AG04450 (cell line): ENCODE measurements at regions not wholly inside any gene's neighbourhood (a gene's known extent, or its start where the extent isn't known, plus 50 kb on each side); places are given as distances from the start of the nearest gene placed in this dataset.
"Not testable (repeated sequence)": the region's sequence is repeated elsewhere in the genome, so short reads cannot be mapped to it uniquely, and the experiment has no call there.

ENCODE experiments used
- CTCF ChIA-PET: fragments of 300-600, 350-600 bp; formaldehyde crosslinking; extraction: SDS; loops from one replicate; lab custom pipeline; 2022; ENCODE audit warnings: antibody characterized with exemption, inconsistent platforms; lab: Charles Lee
- POLR2A ChIA-PET: fragments of 350-600 bp; formaldehyde crosslinking; extraction: SDS; loops from one replicate; lab custom pipeline; 2021; ENCODE audit warnings: antibody characterized with exemption, inconsistent platforms; lab: Yijun Ruan, JAX
- DNase-seq: peaks from one replicate; pipeline ENCODE4 v3.0.0-alpha.2; 2011; ENCODE audit warnings: low read depth, low spot score
- H3K27ac ChIP-seq: one replicate; pipeline ENCODE4 v1.5.1; 2012; ENCODE audit warnings: low read depth, low read length, control low read depth
- H3K27me3 ChIP-seq: one replicate; pipeline ENCODE4 v1.6.0; 2012; ENCODE audit warnings: low read length; ENCODE audit not compliant: control insufficient read depth, insufficient read depth
- H3K4me3 ChIP-seq: 2 replicates; pipeline ENCODE4 v1.5.1; 2011; ENCODE audit warnings: mild to moderate bottlenecking, low read depth, low read length, control low read depth
- H3K9me3 ChIP-seq: 2 replicates; pipeline ENCODE4 v1.5.1; 2012; ENCODE audit warnings: low read length; ENCODE audit not compliant: control insufficient read depth, insufficient read depth
- TF ChIP-seq, protein P1 (sequence below): IDR thresholded peaks from 2 replicates; pipeline ENCODE4 v1.5.1; 2011; ENCODE audit warnings: low read depth, low read length, control low read depth, inconsistent platforms

DNA sequence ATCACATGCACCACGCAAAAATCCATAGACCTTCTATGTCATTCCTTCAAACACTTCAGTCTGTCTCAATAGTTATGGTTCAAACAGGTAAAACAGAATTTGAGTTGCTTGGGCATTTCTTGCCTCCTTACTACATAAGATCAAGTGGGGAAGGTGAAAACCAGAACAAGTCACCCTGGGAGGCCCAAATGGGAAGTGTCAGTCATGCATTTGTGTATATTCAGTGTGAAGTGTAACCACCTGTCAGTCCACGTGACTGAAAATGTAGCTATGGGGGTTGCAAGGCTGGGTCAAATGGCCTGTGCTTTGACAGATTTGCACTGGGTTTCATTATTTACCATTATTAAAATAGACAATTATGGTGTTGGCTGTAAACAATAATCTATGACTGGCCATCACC, 176.6 kb upstream of the VIPR2 start:
- TF ChIP-seq, protein P1, sequence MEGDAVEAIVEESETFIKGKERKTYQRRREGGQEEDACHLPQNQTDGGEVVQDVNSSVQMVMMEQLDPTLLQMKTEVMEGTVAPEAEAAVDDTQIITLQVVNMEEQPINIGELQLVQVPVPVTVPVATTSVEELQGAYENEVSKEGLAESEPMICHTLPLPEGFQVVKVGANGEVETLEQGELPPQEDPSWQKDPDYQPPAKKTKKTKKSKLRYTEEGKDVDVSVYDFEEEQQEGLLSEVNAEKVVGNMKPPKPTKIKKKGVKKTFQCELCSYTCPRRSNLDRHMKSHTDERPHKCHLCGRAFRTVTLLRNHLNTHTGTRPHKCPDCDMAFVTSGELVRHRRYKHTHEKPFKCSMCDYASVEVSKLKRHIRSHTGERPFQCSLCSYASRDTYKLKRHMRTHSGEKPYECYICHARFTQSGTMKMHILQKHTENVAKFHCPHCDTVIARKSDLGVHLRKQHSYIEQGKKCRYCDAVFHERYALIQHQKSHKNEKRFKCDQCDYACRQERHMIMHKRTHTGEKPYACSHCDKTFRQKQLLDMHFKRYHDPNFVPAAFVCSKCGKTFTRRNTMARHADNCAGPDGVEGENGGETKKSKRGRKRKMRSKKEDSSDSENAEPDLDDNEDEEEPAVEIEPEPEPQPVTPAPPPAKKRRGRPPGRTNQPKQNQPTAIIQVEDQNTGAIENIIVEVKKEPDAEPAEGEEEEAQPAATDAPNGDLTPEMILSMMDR = no peak
- no peak overlapping the region for H3K4me3 ChIP-seq
- CTCF ChIA-PET = no interaction called here
- peaks cover 13% of the 10 kb centered on the region for H3K9me3 ChIP-seq
- H3K27me3 ChIP-seq = no peaks in the 10 kb centered on the region
- no peak overlapping the region for H3K27ac ChIP-seq
- POLR2A ChIA-PET = no interaction called here
- DNase-seq = no peak

DNA sequence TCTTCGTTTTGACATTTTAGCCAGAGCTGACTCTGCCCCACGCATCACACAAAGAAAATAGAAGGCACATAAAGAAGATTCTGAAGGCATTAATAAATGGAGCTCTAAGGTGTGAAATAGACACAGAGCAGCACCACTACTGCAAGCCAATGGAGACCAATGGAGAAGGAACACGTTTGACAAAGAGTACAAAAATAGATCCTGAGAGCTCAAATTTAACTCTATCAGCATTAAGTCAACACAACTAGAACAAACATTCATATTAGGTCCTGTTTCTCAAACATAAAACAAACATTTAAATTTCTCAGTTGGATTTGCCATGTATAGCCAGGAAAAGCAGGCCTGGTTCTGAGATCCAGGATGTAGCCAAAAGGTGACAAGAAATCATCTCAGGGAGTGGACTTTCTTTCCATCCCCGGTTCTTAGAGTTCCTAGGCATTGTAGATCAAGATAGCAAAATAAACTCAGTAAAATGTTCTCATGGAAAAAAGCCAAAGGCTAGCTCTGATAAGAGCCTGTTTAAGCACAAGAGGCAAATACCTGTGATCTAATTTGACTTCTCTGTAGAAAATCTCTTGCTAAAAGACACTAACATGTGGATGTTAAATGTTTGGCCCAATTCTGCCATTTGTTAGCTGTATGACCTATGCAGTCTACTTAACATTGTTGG, 174.2 kb upstream of the VIPR2 start:
- Histone ChIP-seq H3K4me3 (no peak overlapping the region), H3K27me3 (no peaks in the 10 kb centered on the region), H3K9me3 (peaks cover 8% of the 10 kb centered on the region), H3K27ac (no peak overlapping the region)
- POLR2A ChIA-PET = no interaction called here
- CTCF ChIA-PET = no interaction called here
- TF ChIP-seq, protein P1 = no peak
- no peak for DNase-seq

DNA sequence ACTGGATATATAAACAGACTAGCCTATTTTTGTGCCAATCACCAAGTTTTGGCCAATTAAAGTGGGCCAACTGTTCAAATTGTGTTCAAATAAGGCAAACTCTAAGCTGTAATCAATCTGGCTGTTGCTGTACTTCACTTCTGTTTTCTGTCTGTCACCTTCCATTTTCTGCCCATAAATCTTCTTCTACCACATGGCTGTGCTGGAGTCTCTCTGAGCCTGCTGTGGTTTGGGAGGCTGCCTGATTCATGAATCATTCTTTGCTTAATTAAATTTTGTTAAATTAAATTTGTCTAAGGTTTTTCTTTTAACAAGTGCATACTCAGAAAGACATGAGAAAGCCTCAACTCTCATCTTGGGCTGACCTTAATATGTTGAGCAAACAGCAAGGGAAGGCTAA, 172.6 kb upstream of the VIPR2 start:
- H3K9me3 ChIP-seq = peaks cover 8% of the 10 kb centered on the region; the same call in 1 of the 2 replicates
- ChIA-PET POLR2A (no interaction called here), CTCF (no interaction called here)
- no peak for DNase-seq
- TF ChIP-seq, protein P1 = no peak
- H3K27me3 ChIP-seq = no peaks in the 10 kb centered on the region
- no peak overlapping the region for H3K4me3 ChIP-seq
- no peak overlapping the region for H3K27ac ChIP-seq

DNA sequence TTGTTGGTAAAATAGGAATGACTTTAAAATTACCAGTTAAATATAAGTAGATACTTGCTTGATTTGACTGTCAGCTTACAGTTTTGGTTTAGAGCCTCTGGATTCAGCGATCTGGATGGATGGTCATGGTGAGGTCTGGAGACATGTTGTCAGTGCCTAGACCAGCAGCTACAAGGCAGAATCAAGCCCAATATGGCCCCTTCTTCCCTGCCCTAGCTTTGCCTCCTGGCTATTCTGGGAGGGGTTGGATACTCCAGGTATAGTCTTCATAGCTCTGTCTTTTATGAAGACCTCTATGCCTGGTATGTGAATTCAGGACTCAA, 166.5 kb upstream of the VIPR2 start:
- ChIA-PET POLR2A (no interaction called here), CTCF (no interaction called here)
- Histone ChIP-seq H3K4me3 (no peak overlapping the region), H3K27me3 (no peaks in the 10 kb centered on the region), H3K27ac (no peak overlapping the region), H3K9me3 (peaks cover 6% of the 10 kb centered on the region; the same call in 1 of the 2 replicates)
- DNase-seq = no peak
- TF ChIP-seq, protein P1 = no peak

DNA sequence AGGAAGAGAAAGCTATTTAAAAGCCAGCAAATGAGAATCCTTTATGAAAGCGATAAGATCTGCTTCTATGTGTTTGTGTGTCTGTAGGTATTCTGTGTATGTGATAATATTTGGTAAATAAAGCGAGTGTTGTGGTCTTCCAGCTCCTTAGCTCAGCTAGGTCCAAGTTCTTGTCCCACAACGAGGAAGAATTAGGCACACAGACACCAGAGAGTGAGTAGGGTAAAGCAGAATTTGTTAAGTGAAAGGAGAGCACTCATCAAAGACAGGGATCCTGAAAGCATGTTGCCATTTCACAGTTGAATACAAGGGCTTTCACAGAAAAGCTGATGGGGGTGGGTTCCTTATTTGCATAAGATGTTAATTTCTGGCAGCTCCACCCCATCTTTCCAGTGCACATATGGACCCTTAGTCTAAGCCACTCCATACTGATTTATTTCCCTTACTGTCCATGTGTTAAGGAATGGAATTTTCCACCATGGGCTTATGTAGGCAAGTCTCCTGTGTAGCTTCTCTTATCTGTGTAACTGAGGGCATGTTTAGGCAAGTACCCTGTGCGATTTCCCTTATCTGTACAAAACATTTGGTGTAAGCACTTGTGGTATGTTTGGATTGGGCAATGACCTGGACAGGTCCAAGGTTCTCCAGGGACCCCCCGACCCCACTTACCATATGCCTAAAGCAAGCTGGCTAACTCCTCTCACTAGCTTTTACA, 165.9 kb upstream of the VIPR2 start:
- peaks cover 6% of the 10 kb centered on the region; the same call in 1 of the 2 replicates for H3K9me3 ChIP-seq
- POLR2A ChIA-PET = no interaction called here
- no peak overlapping the region for H3K27ac ChIP-seq
- no peak for DNase-seq
- H3K27me3 ChIP-seq = no peaks in the 10 kb centered on the region
- TF ChIP-seq, protein P1 = no peak
- CTCF ChIA-PET = no interaction called here
- H3K4me3 ChIP-seq = no peak overlapping the region

DNA sequence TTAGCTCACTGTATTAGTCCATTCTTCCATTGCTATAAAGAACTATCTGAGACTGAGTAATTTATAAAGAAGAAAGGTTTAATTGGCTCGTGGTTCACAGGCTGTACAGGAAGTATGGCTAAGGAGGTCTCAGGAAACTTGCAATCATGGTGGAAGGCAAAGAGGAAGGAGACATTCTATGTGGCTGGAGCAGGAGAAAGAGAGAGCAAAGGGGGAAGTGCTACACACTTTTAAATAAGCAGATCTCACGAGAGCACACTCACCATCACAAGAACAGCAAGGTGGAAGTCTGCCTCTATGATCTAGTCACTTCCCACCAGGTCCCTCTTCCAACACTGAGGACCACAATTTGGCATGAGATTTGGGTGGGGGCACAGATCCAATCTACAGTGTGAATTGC, 164.5 kb upstream of the VIPR2 start:
- H3K27me3 ChIP-seq, POLR2A ChIA-PET, H3K27ac ChIP-seq, H3K4me3 ChIP-seq, CTCF ChIA-PET, H3K9me3 ChIP-seq, DNase-seq: not testable (repeated sequence)
